AG10803 (cell line): ENCODE measurements at regions not wholly inside any gene's neighbourhood (a gene's known extent, or its start where the extent isn't known, plus 50 kb on each side); places are given as distances from the start of the nearest gene placed in this dataset.

Experiments
- DNase-seq: peaks from one replicate; pipeline ENCODE4 v3.0.0; 2010; ENCODE audit warnings: low read depth
- H3K4me3 ChIP-seq: 2 replicates; pipeline ENCODE4 v1.5.1; 2011; ENCODE audit warnings: mild to moderate bottlenecking, low read length, control low read depth
- CTCF ChIP-seq: conservative IDR thresholded peaks from 2 replicates; pipeline ENCODE4 v1.5.1; 2011; ENCODE audit warnings: mild to moderate bottlenecking, low read length, control low read depth, inconsistent platforms

GRCh38 chr6:113162739-113163138 is 694.4 kb upstream of the MARCKS start:
- no peak for DNase-seq
- no peak overlapping the region for H3K4me3 ChIP-seq
- TF ChIP-seq CTCF = no peak

- TF ChIP-seq CTCF = no peak
- DNase-seq = no peak
- H3K4me3 ChIP-seq = no peak overlapping the region
Measured at GRCh38 chr6:113168057-113168456, 689.1 kb upstream of the MARCKS start.

DNA sequence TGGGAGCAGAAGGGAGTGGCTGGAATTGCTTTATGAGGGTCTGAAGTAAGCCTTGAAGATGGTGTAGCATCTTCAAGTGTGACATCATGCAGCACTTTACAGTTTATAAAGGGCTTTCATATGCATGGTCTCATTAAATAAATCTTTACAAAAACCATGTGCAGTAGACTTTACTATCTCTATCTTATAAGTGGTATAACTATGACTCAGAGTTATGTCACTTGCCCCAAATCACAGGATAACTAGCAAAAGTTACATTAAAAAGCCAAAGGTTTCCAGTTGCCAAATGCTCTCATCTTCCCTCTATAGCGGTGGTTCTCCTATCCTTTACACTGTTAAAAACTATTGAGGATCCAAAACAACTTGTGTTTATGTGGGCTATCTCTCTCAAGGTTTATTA is 687.7 kb upstream of the MARCKS start:
- DNase-seq = no peak
- H3K4me3 ChIP-seq = no peak overlapping the region
- TF ChIP-seq CTCF = no peak

DNA sequence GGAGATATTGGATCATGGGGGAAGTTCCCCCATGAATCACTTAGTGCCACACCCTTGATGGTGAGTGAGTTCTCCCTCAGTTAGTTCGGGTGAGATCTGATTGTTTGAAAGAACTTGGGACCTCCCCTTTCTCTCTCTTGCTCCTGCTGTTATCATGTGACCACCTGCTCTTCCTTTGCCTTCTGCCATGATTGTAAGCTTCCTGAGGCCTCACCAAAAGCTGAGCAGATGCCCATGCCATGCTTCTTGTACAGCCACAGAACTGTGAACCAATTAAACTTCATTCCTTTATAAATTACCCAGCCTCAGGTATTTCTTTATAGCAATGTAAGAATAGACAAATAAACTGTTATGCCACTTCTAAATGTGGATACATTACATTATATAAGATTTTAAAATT is 686.7 kb upstream of the MARCKS start:
- TF ChIP-seq CTCF = no peak
- DNase-seq = no peak
- no peak overlapping the region for H3K4me3 ChIP-seq

DNA sequence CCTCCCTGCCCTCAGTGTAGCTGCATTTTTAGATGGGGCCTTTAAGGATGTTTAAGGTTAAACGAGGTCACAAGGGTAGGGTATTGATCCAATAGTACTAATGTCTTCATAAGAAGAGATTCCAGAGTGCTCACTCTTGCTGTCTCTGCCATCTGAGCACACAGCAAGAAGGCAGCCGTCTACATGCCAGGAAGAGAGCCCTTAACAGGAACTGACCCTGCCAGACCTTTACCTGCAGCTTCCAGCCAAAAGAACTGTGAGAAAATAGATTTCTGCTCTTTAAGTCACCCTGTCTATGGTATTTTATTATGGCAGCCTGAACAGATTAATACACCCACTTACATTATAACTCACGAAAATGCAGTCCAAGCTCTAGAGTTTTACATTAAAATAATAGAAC is 685.3 kb upstream of the MARCKS start:
- no peak for TF ChIP-seq CTCF
- no peak for DNase-seq
- H3K4me3 ChIP-seq = no peak overlapping the region

DNA sequence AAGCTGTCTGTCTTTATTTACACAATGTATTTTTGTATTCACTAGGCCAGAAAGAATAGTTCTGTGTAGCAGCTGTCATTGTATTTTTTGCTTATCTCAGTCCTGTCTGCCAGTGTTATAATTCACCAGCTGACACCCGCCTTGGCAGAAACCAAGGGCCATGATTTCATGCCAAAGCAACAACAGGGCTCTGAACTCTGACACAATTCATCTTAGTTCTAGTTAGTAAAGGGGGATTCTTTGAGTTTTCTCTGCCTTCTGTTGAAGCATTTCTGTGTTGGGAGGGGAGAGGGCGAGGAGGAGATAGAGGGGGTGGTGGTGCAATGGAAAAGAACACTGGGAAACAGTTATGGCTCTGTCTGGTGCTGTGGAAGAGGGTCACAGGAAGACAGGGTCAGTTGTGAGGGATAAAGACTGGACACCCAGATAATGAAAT is 684.6 kb upstream of the MARCKS start:
- no peak for DNase-seq
- TF ChIP-seq CTCF = no peak
- no peak overlapping the region for H3K4me3 ChIP-seq

DNA sequence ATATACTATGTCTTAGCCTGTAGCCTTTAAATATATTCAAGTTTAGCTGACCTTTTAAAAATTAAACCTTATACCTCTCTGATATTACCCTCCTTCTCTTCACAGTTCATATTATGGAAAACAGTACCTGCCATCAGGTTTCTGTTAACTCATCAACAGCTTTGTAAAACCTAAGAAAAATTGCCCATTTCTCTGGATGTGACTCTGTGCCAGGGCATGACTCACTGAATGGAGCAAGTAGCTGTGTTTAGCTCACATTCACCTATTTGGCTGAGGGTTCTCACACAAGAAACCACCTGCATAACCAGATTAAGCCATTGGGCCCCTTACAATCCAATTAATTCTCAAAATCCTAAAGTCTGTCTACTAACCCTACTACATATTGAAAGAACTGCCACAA is 678.8 kb upstream of the MARCKS start:
- no peak overlapping the region for H3K4me3 ChIP-seq
- TF ChIP-seq CTCF = no peak
- DNase-seq = no peak
